ENCODE measurements at regions not wholly inside any gene's neighbourhood (a gene's known extent, or its start where the extent isn't known, plus 50 kb on each side); places are given as distances from the start of the nearest gene placed in this dataset.

- Histone ChIP-seq H3K36me3 (ENCODE audit: control insufficient read depth, insufficient read depth, low read length) (no peaks in the 10 kb centered on the region), H3K27me3 (ENCODE audit: control insufficient read depth, insufficient read depth, low read length) (no peaks in the 10 kb centered on the region), H3K4me3 (ENCODE audit: low read depth, low read length) (no peak overlapping the region)
- TF ChIP-seq CTCF (IDR thresholded peaks at IDR 0.05; ENCODE audit: insufficient read depth, low read depth, low read length) = no peak
- POLR2A ChIA-PET = no interaction called here
- CTCF ChIA-PET = no interaction called here
- no peak for DNase-seq (ENCODE audit: low read depth)
Measured at GRCh38 chr18:56473400-56474024, 164.9 kb downstream of the TXNL1 start.

GRCh38 chr18:56470406-56471351 is 167.7 kb downstream of the TXNL1 start:
- Histone ChIP-seq H3K36me3 (ENCODE audit: control insufficient read depth, insufficient read depth, low read length) (no peaks in the 10 kb centered on the region), H3K4me3 (ENCODE audit: low read depth, low read length) (no peak overlapping the region), H3K27me3 (ENCODE audit: control insufficient read depth, insufficient read depth, low read length) (no peaks in the 10 kb centered on the region)
- ChIA-PET POLR2A (no interaction called here), CTCF (interaction anchor here (0.7 kb wide), 1 partner anchor 12 kb away, joined by 4 read pairs; no protein-coding TSS in a partner anchor)
- TF ChIP-seq CTCF (IDR thresholded peaks at IDR 0.05; ENCODE audit: insufficient read depth, low read depth, low read length) = no peak
- no peak for DNase-seq (ENCODE audit: low read depth)

- no peak for DNase-seq (ENCODE audit: low read depth)
Measured at GRCh38 chr18:56469582-56469981, 168.8 kb downstream of the TXNL1 start.

GRCh38 chr18:56468396-56468795 is 170.0 kb downstream of the TXNL1 start:
- no peaks in the 10 kb centered on the region for H3K36me3 ChIP-seq (ENCODE audit: control insufficient read depth, insufficient read depth, low read length)
- H3K27me3 ChIP-seq (ENCODE audit: control insufficient read depth, insufficient read depth, low read length) = no peaks in the 10 kb centered on the region
- POLR2A ChIA-PET = no interaction called here
- no peak for DNase-seq (ENCODE audit: low read depth)
- TF ChIP-seq CTCF (IDR thresholded peaks at IDR 0.05; ENCODE audit: insufficient read depth, low read depth, low read length) = no peak
- no peak overlapping the region for H3K4me3 ChIP-seq (ENCODE audit: low read depth, low read length)
- CTCF ChIA-PET = interaction anchor here (1.2 kb wide), 1 partner anchor 12 kb away, joined by 3 read pairs; no protein-coding TSS in a partner anchor

More at GRCh38 chr18:56469582-56469981, 168.8 kb downstream of the TXNL1 start:
- no peak for TF ChIP-seq CTCF (IDR thresholded peaks at IDR 0.05; ENCODE audit: insufficient read depth, low read depth, low read length)
- ChIA-PET CTCF (no interaction called here), POLR2A (interaction anchor here (0.7 kb wide), 1 partner anchor 15 kb away, joined by 4 read pairs; no protein-coding TSS in a partner anchor)
- H3K4me3 ChIP-seq (ENCODE audit: low read depth, low read length) = no peak overlapping the region
- no peaks in the 10 kb centered on the region for H3K36me3 ChIP-seq (ENCODE audit: control insufficient read depth, insufficient read depth, low read length)
- H3K27me3 ChIP-seq (ENCODE audit: control insufficient read depth, insufficient read depth, low read length) = no peaks in the 10 kb centered on the region

GRCh38 chr18:56462276-56462675 is 176.1 kb downstream of the TXNL1 start:
- Histone ChIP-seq H3K4me3 (ENCODE audit: low read depth, low read length) (no peak overlapping the region), H3K27me3 (ENCODE audit: control insufficient read depth, insufficient read depth, low read length) (no peaks in the 10 kb centered on the region), H3K36me3 (ENCODE audit: control insufficient read depth, insufficient read depth, low read length) (no peaks in the 10 kb centered on the region)
- no peak for TF ChIP-seq CTCF (IDR thresholded peaks at IDR 0.05; ENCODE audit: insufficient read depth, low read depth, low read length)
- DNase-seq (ENCODE audit: low read depth) = no peak
- ChIA-PET POLR2A (no interaction called here), CTCF (interaction anchor here (0.5 kb wide), 1 partner anchor 12 kb away, joined by 3 read pairs; no protein-coding TSS in a partner anchor)
